B cell (primary cell): ENCODE measurements at regions not wholly inside any gene's neighbourhood (a gene's known extent, or its start where the extent isn't known, plus 50 kb on each side); places are given as distances from the start of the nearest gene placed in this dataset.

Experiments used
- EZH2 ChIP-seq: IDR thresholded peaks from 2 replicates; pipeline ENCODE4 v1.6.1; 2012; ENCODE audit warnings: borderline replicate concordance, low read depth, mild to moderate bottlenecking, moderate library complexity, low read length; ENCODE audit not compliant: insufficient read depth, poor library complexity, severe bottlenecking
- TF ChIP-seq, protein P1 (sequence below): fragments of 200-600 bp; IDR thresholded peaks from one replicate; pipeline ENCODE4 v1.8.0; 2022; ENCODE audit warnings: antibody characterized with exemption, mild to moderate bottlenecking

- TF ChIP-seq, protein P1, sequence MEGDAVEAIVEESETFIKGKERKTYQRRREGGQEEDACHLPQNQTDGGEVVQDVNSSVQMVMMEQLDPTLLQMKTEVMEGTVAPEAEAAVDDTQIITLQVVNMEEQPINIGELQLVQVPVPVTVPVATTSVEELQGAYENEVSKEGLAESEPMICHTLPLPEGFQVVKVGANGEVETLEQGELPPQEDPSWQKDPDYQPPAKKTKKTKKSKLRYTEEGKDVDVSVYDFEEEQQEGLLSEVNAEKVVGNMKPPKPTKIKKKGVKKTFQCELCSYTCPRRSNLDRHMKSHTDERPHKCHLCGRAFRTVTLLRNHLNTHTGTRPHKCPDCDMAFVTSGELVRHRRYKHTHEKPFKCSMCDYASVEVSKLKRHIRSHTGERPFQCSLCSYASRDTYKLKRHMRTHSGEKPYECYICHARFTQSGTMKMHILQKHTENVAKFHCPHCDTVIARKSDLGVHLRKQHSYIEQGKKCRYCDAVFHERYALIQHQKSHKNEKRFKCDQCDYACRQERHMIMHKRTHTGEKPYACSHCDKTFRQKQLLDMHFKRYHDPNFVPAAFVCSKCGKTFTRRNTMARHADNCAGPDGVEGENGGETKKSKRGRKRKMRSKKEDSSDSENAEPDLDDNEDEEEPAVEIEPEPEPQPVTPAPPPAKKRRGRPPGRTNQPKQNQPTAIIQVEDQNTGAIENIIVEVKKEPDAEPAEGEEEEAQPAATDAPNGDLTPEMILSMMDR = no peak
- TF ChIP-seq EZH2 = no peak
Measured at GRCh38 chr17:51435171-51435552, 174.8 kb downstream of the UTP18 start.
